Transverse colon (tissue), 4 donors: ENCODE measurements at regions not wholly inside any gene's neighbourhood (a gene's known extent, or its start where the extent isn't known, plus 50 kb on each side); places are given as distances from the start of the nearest gene placed in this dataset.
"Not testable (repeated sequence)": the region's sequence is repeated elsewhere in the genome, so short reads cannot be mapped to it uniquely, and the experiment has no call there.

ENCODE experiments used
- DNase-seq: peaks from one replicate; pipeline ENCODE4 v3.0.0-alpha.2; 2019
- H3K27ac ChIP-seq, 4 donors: fragments of 200-600 bp; sonication (generic); 2 replicates each; pipeline ENCODE4 v1.5.1; 2016 to 2018; ENCODE audit warnings: inconsistent platforms in 4 of 4
- H3K27me3 ChIP-seq: fragments of 200-600 bp; sonication (generic); 2 replicates; pipeline ENCODE4 v1.5.1; 2017; ENCODE audit warnings: inconsistent platforms
- H3K36me3 ChIP-seq, 4 donors: fragments of 200-600 bp; sonication (generic); 2 replicates each; pipeline ENCODE4 v1.5.1; 2017 to 2019; ENCODE audit warnings: inconsistent platforms in 4 of 4
- H3K4me1 ChIP-seq, 4 donors: fragments of 200-600 bp; sonication (generic); 2 replicates each; pipeline ENCODE4 v1.5.1; 2017 to 2020; ENCODE audit warnings: inconsistent platforms in 4 of 4
- H3K4me3 ChIP-seq, 4 donors: fragments of 200-600 bp; sonication (generic); 1 replicate in 1 of 4; 2 replicates in 3 of 4; pipeline versions ENCODE4 v1.5.1 to v1.6.1; 2017 to 2019; ENCODE audit warnings: inconsistent platforms in 4 of 4
- H3K9me3 ChIP-seq, 2 donors: fragments of 200-600 bp; sonication (generic); 2 replicates each; pipeline ENCODE4 v1.5.1; 2017 to 2019; ENCODE audit warnings: inconsistent platforms in 2 of 2
- CTCF ChIP-seq, 5 experiments: fragments of 200-600 bp in 3 of 5; fragments of 450-650 bp in 2 of 5; sonication (generic) in 3 of 5; IDR thresholded peaks; 1 replicate in 2 of 5; 2 replicates in 3 of 5; pipeline ENCODE4 v1.5.1; 2016 to 2017; ENCODE audit warnings: antibody characterized with exemption in 5 of 5, inconsistent platforms in 3 of 5, mild to moderate bottlenecking in 2 of 5, moderate library complexity in 1 of 5
- EP300 ChIP-seq: sonication (generic); formaldehyde crosslinking; IDR thresholded peaks from one replicate; pipeline ENCODE4 v1.6.1; 2017; ENCODE audit warnings: antibody characterized with exemption, low read depth
- POLR2A ChIP-seq: fragments of 450-650 bp; IDR thresholded peaks from one replicate; pipeline ENCODE4 v1.6.1; 2016; ENCODE audit warnings: antibody characterized with exemption, mild to moderate bottlenecking, moderate library complexity
- POLR2AphosphoS5 ChIP-seq, 3 donors: sonication (generic); formaldehyde crosslinking; IDR thresholded peaks; one replicate each; pipeline ENCODE4 v1.6.1; 2016; ENCODE audit warnings: antibody characterized with exemption in 3 of 3
- WGBS, 2 donors: methylation state at CpG; one replicate each; pipeline ENCODE4 v1.1.5; 2018; ENCODE audit warnings: low coverage in 1 of 2; 5-methylcytosine and 5-hydroxymethylcytosine counted together
- in situ Hi-C, 4 donors: fragments of 200-750 bp; cut with MboI; loops; one replicate each; pipeline versions ENCODE4 v1.15.0 to v1.15.1; 2017; ENCODE audit warnings: low sequenced_read_pairs in 3 of 4, low pct_ligation_motif_present in 1 of 4, low pct_unique_long_range_greater_than_20kb in 1 of 4
- intact Hi-C: fragments of 100-400 bp; cut with DNase I; formaldehyde crosslinking; loops from one replicate; pipeline ENCODE4 v1.15.1; 2023; ENCODE audit warnings: low total_unique reads

DNA sequence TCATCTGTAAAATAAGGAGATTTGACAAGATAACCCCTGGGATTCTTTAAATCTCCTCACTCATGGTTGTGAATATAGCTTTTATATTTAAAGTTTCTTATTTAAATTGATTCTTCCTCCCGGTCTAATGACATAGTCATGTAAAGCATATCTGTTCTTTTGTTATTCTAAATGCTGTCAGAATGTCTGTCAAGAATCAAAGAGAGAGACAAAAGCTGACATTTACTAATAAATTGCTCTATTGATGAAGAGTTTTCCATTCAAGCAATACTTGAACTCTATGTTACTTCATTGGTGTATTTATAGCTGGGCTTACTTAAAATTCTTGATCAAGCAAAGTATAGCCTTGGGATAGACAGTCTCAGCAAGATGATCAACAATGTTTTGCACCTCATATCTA lies 865.8 kb downstream of the TBC1D32 start:
- 63 to 69% methylated on average over 1 of the region's 1 CpG for WGBS, 2 donors
- no peak for DNase-seq

DNA sequence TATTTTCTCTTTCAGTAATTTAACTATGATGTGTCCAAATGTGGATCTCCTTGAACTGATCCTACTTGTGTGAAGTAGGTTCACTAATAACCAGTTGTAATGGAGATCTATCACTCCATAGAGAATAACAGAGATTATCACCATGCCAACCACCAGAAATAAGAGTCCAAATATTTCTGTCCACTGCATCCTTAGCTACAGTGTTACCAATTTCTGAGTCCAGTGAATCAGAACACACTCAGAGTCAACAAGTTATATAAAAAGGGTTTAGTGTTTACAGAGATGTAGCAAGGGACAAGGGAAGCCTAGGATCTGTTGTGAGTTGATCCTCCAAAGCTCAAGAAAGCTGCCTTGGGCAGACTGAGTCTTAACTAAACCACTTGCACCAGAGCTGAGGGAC lies 882.8 kb downstream of the TBC1D32 start:
- intact Hi-C loops (no loop called here), in situ Hi-C loops (no loop called here)
- TF ChIP-seq POLR2AphosphoS5 (IDR thresholded peaks at IDR 0.05), result no peak
- no peak for TF ChIP-seq POLR2A
- TF ChIP-seq EP300, result no peak
- no peak for TF ChIP-seq CTCF (IDR thresholded peaks at IDR 0.05)
- Histone ChIP-seq H3K36me3 (no peaks in the 10 kb centered on the region), H3K4me1 (no peaks in the 10 kb centered on the region), H3K27me3 (no peaks in the 10 kb centered on the region), H3K9me3 (no peaks in the 10 kb centered on the region), H3K4me3 (no peak overlapping the region), H3K27ac (no peak overlapping the region)
- no peak for DNase-seq

More for the DNA sequence above, 865.8 kb downstream of the TBC1D32 start:
- intact Hi-C loops (no loop called here), in situ Hi-C loops (no loop called here)
- Histone ChIP-seq H3K27ac (no peak overlapping the region), H3K9me3 (no peaks in the 10 kb centered on the region), H3K4me3 (no peak overlapping the region), H3K27me3 (no peaks in the 10 kb centered on the region), H3K36me3 (no peaks in the 10 kb centered on the region), H3K4me1 (no peaks in the 10 kb centered on the region)
- TF ChIP-seq CTCF (IDR thresholded peaks at IDR 0.05) (no peak), POLR2AphosphoS5 (IDR thresholded peaks at IDR 0.05) (no peak), EP300 (no peak), POLR2A (no peak)

DNA sequence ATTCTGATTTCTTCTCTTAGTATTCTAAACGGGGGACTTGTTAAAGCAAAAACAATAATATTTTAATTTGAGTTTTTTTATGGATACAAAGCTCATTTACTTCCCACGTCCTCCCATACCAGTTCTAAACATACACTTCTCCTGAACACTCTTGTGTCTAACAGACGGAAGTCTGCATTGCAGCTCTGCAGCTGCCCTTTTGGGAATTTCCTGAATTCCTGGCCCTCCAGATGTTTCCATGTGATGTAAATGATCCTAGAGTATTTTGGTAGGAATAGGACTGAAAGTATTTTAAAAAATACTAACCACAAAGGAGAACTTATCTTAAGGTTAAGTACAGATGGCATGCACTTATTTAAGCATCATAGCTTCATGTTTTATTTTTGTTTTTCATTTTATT lies 886.7 kb downstream of the TBC1D32 start:
- H3K27me3 ChIP-seq, result no peaks in the 10 kb centered on the region
- TF ChIP-seq CTCF (IDR thresholded peaks at IDR 0.05) (no peak), POLR2AphosphoS5 (IDR thresholded peaks at IDR 0.05) (no peak), EP300 (no peak), POLR2A (no peak)
- 38 to 52% methylated on average over 3 of the region's 3 CpGs for WGBS, 2 donors
- DNase-seq, result no peak
- no peak overlapping the region for H3K27ac ChIP-seq
- no peaks in the 10 kb centered on the region for H3K36me3 ChIP-seq
- in situ Hi-C loops, result no loop called here
- no peaks in the 10 kb centered on the region for H3K4me1 ChIP-seq
- no peaks in the 10 kb centered on the region for H3K9me3 ChIP-seq
- no peak overlapping the region for H3K4me3 ChIP-seq
- intact Hi-C loops, result no loop called here

DNA sequence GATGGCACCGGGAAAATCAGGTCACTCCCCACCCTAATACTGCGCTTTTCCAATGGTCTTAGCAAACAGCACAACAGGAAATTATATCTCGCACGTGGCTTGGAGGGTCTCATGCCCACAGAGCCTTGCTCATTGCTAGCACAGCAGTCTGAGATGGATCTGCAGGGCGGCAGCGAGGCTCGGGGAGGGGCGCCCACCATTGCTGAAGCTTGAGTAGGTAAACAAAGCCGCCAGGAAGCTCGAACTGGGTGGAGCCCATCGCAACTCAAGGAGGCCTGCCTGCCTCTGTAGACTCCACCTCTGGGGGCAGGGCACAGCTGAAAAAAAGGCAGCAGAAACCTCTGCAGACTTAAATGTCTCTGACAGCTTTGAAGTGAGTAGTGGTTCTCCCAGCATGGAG lies 901.4 kb downstream of the TBC1D32 start:
- DNase-seq, H3K4me1 ChIP-seq, in situ Hi-C loops, H3K36me3 ChIP-seq, H3K27me3 ChIP-seq, H3K27ac ChIP-seq, H3K9me3 ChIP-seq, intact Hi-C loops, H3K4me3 ChIP-seq: not testable (repeated sequence)
- 78% methylated on average over 11 of the region's 11 CpGs; no CpG with 5 or more reads in 1 of the 2 donors for WGBS, 2 donors

DNA sequence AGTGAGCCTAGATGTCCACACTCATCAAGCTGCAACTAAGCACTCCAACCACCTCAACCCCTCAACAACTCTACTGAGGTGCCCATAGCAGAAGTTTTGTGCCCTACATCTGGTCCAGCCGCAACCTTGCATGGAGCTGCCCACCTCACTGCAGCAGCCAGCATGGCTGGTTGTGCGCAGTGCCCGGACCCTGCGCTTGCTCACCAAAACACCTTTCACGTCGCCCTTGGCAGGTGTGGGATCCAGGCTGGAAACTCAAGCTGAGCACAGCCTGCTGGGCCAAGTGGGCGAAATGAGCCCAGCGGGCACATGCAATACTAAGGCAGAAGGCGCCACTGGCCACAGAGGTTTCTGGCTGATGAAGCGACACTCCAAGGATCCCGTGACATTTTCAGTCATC lies 902.4 kb downstream of the TBC1D32 start:
- intact Hi-C loops (no loop called here), in situ Hi-C loops (no loop called here)
- TF ChIP-seq CTCF (IDR thresholded peaks at IDR 0.05) (no peak), POLR2A (no peak), EP300 (no peak), POLR2AphosphoS5 (IDR thresholded peaks at IDR 0.05) (no peak)
- Histone ChIP-seq H3K4me3 (no peak overlapping the region), H3K27me3 (no peaks in the 10 kb centered on the region), H3K9me3 (no peaks in the 10 kb centered on the region), H3K36me3 (no peaks in the 10 kb centered on the region), H3K27ac (no peak overlapping the region), H3K4me1 (no peaks in the 10 kb centered on the region)
- no peak for DNase-seq
- 89% methylated on average over 11 of the region's 11 CpGs; no CpG with 5 or more reads in 1 of the 2 donors for WGBS, 2 donors
